Testis (tissue), 2 donors: ENCODE measurements at regions not wholly inside any gene's neighbourhood (a gene's known extent, or its start where the extent isn't known, plus 50 kb on each side); places are given as distances from the start of the nearest gene placed in this dataset.

Experiments
- CTCF ChIP-seq, 3 experiments: fragments of 450-650 bp in 2 of 3; fragments of 200-600 bp in 1 of 3; sonication (generic) in 1 of 3; IDR thresholded peaks; one replicate each; pipeline ENCODE4 v1.5.1; 2016 to 2019; ENCODE audit warnings: antibody characterized with exemption in 3 of 3, mild to moderate bottlenecking in 2 of 3, moderate library complexity in 1 of 3
- POLR2A ChIP-seq: fragments of 450-650 bp; IDR thresholded peaks from one replicate; pipeline ENCODE4 v1.6.1; 2017; ENCODE audit warnings: antibody characterized with exemption, mild to moderate bottlenecking, moderate library complexity

DNA sequence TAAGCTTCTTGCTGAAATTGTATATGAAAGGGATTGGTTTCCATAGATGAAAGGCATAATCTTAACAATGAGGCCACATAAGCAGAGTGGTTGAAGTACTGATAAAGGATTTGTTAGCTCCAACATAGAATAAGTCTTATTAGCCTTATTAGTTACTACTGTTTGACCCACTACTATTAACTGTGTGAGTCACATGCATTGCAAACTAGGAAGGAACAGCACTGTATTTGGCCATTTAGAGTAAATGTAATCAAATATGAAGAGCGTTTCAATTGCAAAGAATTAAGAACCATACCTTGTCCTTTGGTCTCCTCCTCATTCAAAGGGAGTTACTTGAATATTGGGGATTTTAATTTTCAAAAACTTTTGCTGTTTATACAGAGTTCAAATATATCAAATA, 428.9 kb downstream of the MDFIC start:
- TF ChIP-seq CTCF (IDR thresholded peaks at IDR 0.05) (no peak), POLR2A (no peak)
